ENCODE measurements at regions not wholly inside any gene's neighbourhood (a gene's known extent, or its start where the extent isn't known, plus 50 kb on each side); places are given as distances from the start of the nearest gene placed in this dataset.

- no peak for DNase-seq (ENCODE audit: insufficient read length, low spot score)
- no peak for TF ChIP-seq POLR2A (IDR thresholded peaks at IDR 0.05; ENCODE audit: low read depth, low read length)
- no peak for FAIRE-seq
Observed at GRCh38 chr19:33906578-33907335, 110.1 kb downstream of the KCTD15 start.

DNA sequence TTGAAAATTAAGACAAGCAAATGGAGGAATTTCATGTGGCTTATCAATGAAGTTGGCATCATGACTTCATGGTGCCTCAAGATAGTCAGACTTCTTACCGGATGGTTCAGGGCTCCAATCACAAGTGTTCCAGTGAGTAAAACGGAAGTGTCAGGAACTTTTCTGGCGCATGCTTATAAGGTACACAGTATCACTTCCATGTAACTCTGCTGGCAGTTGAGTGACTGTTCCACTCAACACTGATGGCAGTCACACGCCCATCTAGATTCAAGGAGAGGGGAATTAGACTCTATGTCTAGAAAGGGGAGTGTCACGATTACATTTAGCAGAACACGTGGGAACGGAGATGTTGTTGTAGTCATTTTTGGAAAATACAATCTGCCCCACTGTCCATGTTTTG is 114.3 kb downstream of the KCTD15 start:
- TF ChIP-seq POLR2A (IDR thresholded peaks at IDR 0.05; ENCODE audit: low read depth, low read length): no peak
- DNase-seq (ENCODE audit: insufficient read length, low spot score) (no peak), FAIRE-seq (no peak)

DNA sequence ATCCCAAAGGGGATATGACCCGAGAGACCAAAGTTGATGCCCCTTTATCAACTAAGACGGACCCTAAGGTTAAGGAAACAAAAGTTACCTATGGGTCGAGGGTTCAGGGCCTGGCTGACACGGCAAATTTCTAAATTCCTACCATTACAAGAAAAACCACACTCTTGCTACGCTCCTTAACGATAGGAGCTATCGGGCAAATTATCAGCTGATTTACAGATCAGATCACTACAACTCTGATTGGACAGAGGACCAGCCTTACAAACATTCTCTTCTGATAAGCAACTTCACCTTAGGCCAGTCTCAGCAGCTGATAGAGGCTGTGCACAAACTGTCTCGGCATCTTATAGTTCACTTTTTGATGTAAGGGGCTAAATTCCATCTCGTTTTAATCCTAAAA is 117.9 kb downstream of the KCTD15 start:
- DNase-seq (ENCODE audit: insufficient read length, low spot score) (no peak), FAIRE-seq (no peak)
- TF ChIP-seq POLR2A (IDR thresholded peaks at IDR 0.05; ENCODE audit: low read depth, low read length): no peak

- TF ChIP-seq POLR2A (IDR thresholded peaks at IDR 0.05; ENCODE audit: low read depth, low read length): no peak
- no peak for FAIRE-seq
- DNase-seq (ENCODE audit: insufficient read length, low spot score): no peak
Observed at GRCh38 chr19:33916792-33917191, 120.1 kb downstream of the KCTD15 start.

DNA sequence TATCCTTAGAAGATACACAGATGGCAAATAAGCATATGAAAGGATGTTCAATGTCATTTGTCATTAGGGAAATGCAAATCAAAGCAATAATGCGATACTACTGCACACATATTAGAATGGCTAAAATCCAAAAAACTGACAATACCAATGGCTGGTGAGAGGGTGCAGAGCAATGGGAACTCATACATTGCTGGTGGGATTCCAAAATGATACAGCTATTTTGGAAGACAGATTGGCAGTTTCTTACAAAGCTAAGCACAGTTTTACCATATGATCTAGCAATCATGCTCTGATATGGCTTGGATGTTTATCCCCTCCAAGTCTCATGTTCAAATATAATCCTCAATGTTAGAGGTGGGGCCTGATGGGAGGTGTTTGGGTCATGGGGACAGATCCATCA is 122.6 kb downstream of the KCTD15 start:
- DNase-seq (ENCODE audit: insufficient read length, low spot score) (no peak), FAIRE-seq (no peak)
- no peak for TF ChIP-seq POLR2A (IDR thresholded peaks at IDR 0.05; ENCODE audit: low read depth, low read length)

DNA sequence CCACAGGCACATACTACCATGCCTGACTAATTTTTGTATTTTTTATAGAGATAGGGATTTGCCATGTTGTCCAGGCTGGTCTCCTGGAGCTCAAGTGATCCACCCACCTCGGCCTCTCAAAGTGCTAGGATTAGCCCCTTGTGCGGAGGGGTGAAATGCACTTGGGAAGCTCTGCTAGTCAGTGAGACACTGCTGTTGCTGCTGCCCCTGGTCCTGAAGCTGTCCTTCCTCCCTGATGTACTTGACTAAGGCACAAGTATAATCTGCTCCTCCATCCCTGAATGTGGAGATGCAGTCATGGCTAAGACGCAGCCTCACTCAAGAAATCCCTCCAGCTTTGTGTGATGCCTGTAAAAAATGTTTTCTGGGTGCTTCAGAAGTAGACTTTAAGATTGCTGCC is 124.5 kb downstream of the KCTD15 start:
- TF ChIP-seq POLR2A (IDR thresholded peaks at IDR 0.05; ENCODE audit: low read depth, low read length): no peak
- no peak for DNase-seq (ENCODE audit: insufficient read length, low spot score)
- FAIRE-seq: no peak

DNA sequence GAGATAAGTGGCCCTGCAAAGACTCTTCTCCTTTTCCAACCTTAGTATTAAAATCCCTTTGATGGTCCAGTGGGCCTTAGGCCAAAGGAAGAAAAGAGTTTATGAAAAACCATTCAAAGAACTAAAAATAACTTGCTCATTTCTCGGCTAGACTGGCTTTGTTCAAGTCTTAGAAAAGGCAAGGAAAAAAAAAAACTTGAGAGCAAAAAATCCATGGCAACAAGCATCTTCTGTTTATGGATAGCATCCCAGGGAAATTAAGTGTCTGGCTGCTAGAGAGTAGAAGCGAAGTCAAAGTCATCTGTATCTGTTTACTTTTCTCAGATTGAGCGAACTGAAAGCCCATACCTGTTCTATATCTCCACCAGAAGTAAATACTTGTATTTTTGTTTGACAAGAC is 129.6 kb downstream of the KCTD15 start:
- no peak for TF ChIP-seq POLR2A (IDR thresholded peaks at IDR 0.05; ENCODE audit: low read depth, low read length)
- DNase-seq (ENCODE audit: insufficient read length, low spot score): no peak
- FAIRE-seq: no peak

GRCh38 chr19:33927789-33928457 is 131.3 kb downstream of the KCTD15 start:
- no peak for DNase-seq (ENCODE audit: insufficient read length, low spot score)
- FAIRE-seq: no peak
- TF ChIP-seq POLR2A (IDR thresholded peaks at IDR 0.05; ENCODE audit: low read depth, low read length): no peak

DNA sequence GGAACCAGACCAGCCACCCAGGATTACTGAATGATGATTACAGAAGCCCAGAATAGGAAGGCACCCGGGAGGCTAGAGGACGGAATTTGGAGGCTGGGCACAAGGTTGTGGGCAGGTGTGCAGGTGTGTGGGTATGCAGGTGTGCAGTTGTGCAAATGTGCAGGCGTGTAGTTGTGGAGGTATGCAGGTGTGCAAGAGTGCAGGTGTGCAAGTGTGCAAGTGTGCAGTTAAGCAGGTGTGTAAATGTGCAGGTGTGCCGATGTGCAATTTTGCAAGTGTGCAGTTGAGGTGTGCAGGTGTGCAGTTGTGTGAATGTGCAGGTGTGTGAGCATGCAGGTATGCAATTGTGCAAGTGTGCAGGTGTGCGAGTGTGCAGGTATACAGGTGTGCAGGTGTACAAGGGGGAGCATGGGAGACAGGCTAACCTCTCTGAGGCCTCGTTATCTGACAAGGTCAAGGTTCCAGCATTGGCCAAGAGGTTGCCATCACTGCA is 131.8 kb downstream of the KCTD15 start:
- no peak for FAIRE-seq
- TF ChIP-seq POLR2A (IDR thresholded peaks at IDR 0.05; ENCODE audit: low read depth, low read length): no peak
- DNase-seq (ENCODE audit: insufficient read length, low spot score): no peak

- DNase-seq (ENCODE audit: insufficient read length, low spot score) (no peak), FAIRE-seq (no peak)
- no peak for TF ChIP-seq POLR2A (IDR thresholded peaks at IDR 0.05; ENCODE audit: low read depth, low read length)
Observed at GRCh38 chr19:33933931-33934330, 137.3 kb downstream of the KCTD15 start.

GRCh38 chr19:33938821-33939220 is 142.2 kb downstream of the KCTD15 start:
- FAIRE-seq (no peak), DNase-seq (ENCODE audit: insufficient read length, low spot score) (no peak)
- no peak for TF ChIP-seq POLR2A (IDR thresholded peaks at IDR 0.05; ENCODE audit: low read depth, low read length)

GRCh38 chr19:33941133-33941532 is 144.5 kb downstream of the KCTD15 start:
- DNase-seq (ENCODE audit: insufficient read length, low spot score) (no peak), FAIRE-seq (no peak)
- no peak for TF ChIP-seq POLR2A (IDR thresholded peaks at IDR 0.05; ENCODE audit: low read depth, low read length)

DNA sequence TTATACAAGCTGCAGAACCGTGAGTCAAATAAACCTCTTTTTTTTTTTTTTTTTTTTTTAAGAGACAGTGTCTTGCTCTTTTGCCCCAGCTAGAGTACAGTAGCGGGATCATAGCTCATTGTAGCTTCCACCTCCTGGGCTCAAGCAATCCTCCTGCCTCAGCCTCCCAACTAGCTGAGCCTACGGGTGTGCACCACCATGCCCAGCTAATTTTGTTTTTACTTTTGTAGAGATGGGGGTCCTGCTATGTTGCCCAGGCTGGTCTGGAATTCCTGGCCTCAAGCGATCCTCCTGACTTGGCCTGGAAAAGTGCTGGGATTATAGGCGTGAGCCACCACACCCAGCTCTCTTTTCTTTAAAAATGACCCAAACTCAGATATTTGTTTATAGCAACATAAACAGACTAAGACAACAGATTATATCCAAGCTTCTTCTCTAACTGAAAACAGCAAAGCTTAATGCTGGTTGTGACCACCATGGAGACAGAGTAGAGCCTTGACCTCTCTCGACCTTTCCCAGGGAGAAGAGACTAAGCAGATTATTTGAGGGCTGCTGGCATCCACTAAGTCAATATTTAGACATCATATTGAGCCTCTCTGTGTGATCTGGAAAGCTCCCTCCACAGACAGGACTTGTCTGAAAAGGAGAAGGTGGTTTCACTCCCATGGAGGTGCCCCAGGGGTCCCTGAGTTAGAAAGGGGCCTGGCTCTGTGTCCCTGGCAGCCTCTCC is 150.0 kb downstream of the KCTD15 start:
- no peak for DNase-seq (ENCODE audit: insufficient read length, low spot score)
- no peak for FAIRE-seq
- TF ChIP-seq POLR2A (IDR thresholded peaks at IDR 0.05; ENCODE audit: low read depth, low read length): no peak

DNA sequence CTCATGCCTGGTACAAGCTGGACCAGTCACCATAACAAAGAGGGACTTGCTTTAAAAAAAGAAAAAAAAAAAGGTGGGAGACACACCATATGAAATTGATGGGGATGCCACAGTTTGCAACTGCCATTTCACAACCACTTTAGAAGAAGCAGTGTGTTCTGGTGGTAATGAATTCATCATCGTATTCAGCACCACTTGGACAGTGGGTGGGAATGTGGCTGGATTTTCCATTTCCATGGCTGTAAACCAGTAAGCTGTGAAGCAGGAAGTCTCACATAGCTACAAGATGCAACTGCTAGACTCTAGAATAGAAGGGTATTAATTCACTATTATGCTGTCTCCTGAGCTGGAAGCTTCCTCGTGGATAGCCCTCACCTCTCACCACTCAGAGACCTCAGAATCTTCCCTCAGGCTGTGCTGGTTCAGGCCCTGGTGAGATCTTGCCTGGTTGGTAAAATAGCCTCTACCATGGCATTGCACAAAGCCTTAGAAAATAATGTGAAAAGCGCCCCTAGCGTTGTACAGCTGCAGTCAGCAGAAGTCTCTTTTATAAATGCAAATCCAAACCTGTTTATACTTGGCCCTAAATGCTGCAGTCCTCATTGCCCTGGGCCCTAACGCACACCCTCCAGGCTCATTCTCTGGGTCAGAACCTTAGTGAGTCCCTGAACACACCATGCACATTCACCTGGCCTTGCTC is 150.7 kb downstream of the KCTD15 start:
- TF ChIP-seq POLR2A (IDR thresholded peaks at IDR 0.05; ENCODE audit: low read depth, low read length): no peak
- no peak for DNase-seq (ENCODE audit: insufficient read length, low spot score)
- no peak for FAIRE-seq

All from H54 (cell line).